AG20443 (cell line): ENCODE measurements at regions not wholly inside any gene's neighbourhood (a gene's known extent, or its start where the extent isn't known, plus 50 kb on each side); places are given as distances from the start of the nearest gene placed in this dataset.
"Not testable (repeated sequence)": the region's sequence is repeated elsewhere in the genome, so short reads cannot be mapped to it uniquely, and the experiment has no call there.

Experiments used
- DNase-seq: peaks from one replicate; pipeline ENCODE4 v3.0.0; 2012; ENCODE audit warnings: low spot score, mixed read lengths

DNA sequence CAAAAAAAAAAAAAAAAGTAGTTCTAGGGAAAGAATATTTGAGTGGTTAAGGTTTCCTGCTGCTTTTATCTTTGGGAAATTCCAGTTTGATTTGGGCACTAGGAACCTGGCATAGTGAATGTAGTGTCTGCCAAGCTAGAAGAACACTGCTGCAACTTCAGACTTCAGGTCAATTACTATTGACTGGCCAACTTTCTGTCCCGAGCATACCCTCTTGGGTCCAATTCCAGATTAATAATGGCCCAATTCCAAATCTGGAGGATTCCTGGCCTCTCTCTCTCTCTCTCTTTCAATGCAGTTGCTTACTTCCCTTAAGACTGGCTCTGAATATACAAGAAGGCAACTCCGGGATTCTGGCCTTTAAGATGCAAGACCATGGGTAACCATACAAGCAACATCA is 74.9 kb downstream of the ANKEF1 start:
- no peak for DNase-seq

DNA sequence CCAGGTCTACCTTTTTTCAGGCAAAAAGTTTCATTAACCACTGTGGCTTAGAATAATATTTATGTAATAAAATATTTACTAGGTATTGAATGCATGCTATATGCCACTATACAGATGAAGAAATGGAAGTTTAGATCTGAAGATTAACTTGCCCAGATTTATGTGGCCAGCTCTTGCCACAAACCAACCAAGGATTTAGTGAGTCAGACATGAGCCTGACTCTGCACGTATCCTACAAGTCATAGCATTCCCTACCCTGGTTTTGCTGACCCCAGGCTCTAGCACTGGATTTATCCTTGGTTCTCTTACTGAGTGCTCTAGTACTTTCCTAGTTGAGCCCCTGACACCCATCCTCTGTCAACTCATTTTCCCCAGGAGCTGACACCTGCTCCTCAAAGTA is 75.4 kb downstream of the ANKEF1 start:
- DNase-seq, result no peak

DNA sequence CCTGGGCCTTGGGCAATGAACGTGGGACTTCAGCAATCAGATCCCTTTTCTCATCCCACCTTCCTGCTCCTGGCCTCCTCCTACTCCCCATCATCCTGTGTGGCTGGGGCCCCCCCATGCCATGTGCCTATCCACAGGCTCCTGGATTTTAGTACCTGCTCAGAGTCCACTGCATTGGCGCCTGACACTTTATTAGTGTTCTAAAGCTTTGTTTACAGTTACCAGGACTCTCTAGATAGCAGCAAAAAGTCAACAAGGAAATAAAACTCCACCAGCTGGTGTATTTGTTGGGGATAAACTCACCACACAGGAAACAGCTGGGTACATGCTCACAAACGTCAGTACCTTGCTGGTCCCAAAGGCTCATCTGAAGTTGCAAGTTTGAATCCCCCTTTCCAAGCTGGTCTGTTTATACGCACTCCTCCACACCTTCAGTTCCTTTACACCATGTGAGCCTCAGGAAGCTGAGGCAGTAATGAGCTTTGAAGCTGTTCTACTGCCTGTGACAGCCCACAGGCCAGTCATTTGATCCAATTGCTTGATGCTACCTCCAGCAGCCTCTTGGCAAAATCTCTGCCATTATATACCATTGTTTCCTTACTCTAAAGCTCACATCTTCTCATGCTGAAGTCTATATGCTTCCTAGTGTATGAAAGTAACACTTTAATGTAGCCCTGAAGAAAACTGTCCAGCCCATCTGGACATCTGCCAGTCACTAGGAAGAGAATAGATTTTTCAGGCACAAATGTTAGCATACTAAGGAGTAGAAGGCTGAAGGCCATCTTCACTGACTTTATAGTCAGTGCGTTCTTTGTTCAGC is 76.6 kb downstream of the ANKEF1 start:
- DNase-seq, result no peak

DNA sequence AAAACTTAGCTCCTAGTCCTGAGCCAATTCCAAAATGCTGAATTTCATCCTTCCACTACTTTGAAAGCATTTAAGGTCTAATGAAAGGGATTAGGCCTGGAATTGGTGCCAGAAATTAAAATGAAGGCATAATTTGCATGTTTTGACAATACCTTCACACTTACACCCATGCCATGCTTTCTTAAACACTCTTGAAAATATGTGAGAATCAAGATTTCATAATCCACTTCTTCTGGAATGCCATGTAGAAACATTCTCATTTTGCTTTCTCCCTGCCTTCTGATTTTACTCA is 77.1 kb downstream of the ANKEF1 start:
- DNase-seq, result no peak

DNA sequence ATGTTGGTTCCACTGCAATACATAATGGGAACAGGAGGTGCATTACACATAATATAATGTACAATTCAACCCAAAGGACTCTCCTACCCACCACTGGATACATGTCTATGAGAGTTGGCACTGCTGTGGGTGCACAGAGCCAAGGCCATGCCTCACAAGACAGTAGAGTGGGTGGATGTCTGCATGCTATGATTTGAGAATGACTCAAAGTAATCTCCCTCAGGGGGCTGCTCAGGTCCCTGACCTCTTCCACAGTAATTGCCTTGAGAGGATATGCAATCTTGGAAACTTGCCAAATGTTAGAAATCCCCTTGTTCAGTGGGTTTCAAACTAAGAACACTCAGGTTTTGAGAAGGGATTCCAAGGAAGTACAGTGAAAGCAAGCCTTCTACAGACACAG is 79.0 kb downstream of the ANKEF1 start:
- DNase-seq, result no peak

DNA sequence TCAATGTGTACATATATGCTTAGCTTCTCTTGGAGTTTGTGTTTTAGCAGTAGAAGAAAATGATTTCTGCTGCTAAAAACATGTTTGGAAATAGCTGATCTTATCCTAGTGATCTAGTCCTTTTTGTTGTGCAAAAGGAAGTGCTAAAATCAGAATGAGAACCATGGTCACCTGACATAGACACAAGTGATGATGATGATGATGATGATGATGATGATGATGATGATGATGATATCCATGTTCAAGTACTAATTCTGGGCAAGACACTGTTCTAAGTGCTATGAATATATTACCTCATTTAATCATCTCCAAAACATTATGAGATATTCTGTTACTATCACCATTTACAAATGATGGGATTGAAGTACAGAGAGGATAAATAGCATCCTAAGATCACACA is 79.8 kb downstream of the ANKEF1 start:
- DNase-seq, result no peak

DNA sequence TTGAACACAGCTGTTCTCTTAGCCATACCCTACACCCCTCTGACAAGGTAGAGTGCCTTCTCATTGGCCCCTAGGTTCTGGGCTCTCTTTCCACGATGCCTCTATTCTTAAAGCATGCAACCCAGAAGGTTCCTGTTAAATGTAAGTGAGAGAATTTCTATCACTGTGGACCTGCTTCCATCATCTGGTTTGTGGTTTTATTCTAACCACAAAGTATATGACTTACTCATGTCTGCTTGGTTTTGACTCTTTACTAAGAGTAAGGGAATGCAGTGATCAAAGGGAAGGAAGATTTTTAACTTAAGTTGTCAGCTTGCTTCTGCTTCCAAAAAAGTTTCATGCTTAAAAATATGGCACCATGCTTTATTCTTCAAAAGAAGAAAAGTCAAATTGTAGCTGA is 80.2 kb downstream of the ANKEF1 start:
- DNase-seq, result peak; percentile 35

DNA sequence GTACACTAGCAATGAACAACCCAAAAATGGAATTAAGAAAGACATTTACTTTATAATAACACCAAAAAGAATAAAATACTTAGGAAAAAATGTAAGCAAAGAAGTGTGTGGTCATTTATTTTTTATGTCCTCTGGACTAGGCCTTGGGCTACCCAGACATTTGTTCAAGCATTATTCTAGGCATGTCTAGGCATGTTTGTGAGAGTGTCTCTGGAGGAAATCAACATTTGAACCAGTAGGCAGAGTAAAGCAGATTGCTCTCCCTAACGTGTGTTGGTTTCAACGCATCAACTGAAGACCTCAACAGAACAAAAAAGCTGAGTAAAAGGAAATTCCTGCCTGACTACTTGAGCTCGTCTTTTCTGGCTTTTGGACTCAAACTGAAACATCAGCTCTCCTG is 84.5 kb downstream of the ANKEF1 start:
- DNase-seq, result no peak

DNA sequence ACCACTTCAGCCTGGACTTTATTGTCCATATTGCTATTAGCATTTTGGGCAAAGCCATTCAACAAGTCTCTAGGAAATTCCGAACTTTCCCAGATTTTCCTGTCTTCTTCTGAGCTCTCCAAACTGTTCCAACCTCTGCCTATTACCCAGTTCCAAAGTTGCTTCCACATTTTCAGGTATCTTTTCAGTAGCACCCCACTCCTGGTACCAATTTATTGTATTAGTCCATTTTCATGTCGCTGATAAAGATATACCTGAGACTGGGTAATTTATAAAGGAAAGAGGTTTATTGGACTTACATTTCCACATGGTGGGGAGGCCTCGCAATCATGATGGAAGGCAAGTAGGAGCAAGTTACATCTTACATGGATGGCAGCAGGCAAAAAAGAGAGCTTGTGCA is 90.1 kb downstream of the ANKEF1 start:
- DNase-seq, result not testable (repeated sequence)

DNA sequence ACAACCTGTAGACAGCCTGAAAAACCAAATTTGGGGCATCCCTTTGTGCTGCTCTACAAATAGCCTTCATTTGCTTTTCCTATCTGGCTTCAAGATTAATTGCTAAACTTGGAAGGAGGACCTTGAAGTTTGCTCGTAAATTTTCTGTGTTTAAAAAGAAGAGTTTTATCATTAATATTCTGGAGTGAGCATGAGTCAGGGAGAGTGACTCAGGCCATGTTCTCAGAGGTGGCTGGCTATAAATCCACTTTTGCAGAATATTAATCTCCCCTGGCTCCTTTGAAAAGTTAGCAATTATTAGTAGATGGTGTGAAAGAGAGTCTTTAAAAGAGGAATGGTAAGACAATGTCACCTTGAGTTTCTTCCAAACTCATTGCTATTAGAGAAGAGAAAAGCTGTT is 91.0 kb downstream of the ANKEF1 start:
- DNase-seq, result no peak

DNA sequence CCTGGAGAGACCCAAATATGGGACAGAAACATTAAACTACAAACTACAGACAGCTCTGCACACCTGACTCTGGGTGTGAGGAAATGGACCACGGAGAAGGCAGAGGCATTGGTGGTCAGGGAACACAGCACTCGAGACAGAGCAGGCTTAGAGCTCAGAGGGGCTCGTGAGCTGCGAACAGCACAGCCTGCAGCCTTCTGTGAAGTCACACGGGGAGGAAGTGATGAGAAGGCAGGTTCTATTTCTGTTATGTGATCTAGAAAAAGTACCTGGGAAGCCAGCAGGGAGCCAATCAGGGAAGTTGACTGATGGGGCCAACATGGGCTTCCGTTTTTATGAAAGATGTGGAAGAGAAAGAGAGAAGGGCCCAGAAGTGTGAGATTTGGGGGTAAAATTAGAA is 88.9 kb upstream of the SNAP25 start:
- DNase-seq, result no peak

DNA sequence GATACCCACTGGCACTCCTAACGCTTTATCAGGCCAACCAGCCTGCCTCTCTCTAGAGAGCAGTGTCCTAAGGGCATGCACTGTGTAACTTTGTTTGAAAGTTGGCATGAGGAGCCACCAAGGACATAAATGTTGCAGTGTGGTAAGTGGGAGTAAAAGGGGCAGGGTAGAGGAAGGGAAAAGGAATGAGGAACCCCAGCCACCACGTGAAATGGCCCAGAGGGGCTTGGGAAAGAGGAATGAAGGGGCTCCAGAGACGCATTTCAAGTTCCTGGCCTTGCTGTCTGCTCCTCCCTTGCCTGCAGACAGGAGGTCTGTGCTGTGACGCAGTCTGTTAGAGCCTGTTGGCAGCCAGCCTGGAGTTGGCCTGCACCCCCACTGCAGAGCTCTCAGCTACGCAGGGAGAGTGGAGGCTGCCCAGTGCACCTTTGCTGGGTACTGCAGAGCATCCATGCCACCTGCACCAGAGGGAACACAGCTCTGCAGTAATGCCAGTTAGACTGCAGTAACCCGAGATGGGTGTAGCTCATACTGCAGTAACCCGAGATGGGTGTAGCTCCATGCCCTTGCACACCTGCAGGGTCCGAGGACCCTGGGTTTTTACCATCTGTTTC is 86.8 kb upstream of the SNAP25 start:
- peak; percentile 57 for DNase-seq

DNA sequence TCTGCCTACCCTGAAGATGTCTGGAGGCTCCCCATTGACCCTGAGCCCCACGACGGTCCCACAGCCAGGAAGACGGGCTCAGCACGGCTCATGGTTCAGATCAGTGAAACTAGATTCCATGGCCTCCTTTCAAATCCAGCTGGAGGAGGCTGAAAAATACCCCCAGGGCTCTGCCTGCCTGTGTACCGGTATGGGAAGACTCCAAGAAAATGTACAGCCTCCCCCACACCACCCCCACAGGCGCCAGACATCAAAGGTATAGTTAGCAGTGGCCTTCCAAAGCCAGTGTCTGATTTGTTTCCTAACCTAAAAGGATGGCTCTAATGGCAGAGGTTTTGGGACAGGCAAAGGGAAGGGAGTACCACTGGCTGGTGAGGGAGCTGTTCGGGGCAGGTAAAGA is 86.2 kb upstream of the SNAP25 start:
- no peak for DNase-seq

DNA sequence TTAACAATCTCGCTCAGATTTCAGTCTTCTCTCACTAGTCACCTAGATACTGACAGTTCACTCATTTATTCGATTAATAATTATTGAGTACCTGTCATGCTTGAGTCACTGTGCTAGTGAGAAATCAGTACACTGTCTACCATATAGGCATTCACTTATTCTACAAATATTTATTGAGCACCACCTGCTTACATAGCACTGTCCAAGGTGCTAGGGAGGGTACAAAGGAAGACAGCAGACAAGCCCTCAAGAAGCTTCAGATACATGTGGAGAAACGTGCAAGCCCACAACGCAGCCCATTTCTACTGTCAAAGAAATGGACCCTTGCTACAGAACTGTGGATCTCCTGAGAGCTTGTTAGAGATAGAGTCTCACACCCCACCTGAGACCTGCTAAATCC is 85.1 kb upstream of the SNAP25 start:
- no peak for DNase-seq

DNA sequence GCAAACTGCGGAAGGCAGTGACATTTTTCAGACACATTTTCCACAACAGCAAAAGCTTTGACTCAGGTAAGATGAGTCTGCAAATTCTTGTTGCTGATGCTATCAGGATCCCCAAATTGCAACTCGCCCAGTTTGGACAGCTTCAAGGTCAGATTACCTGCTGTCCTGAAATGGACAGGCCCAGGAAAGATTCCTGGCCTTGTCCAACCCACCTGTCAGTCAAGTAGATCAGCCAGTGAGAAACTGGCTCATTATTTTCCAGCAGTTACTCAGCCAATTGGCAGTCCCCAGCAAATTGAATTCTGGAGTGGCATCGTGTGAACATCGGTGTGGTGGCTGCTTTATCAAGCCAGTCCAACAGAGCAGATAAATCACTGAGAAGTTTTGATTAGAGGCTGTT is 84.5 kb upstream of the SNAP25 start:
- DNase-seq, result no peak

DNA sequence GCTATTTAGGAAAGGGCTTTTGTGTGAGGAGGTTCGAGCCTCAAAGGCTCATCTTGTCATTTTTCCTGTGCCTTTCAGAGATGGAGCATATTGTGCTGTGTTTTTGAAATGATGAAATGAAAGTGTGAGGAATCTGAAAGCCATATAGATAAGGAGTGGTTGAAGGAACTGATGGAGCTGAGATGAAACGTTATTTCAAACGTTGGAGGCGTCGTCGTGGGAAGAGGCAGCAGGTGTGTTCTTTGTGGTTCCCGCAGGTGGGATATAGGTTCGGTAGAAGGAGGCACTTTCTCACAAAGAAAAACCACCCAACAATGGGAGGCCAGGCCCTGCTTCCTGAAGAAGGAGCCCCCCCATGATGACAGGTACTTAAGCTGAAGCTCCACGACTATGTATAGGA is 83.2 kb upstream of the SNAP25 start:
- no peak for DNase-seq

DNA sequence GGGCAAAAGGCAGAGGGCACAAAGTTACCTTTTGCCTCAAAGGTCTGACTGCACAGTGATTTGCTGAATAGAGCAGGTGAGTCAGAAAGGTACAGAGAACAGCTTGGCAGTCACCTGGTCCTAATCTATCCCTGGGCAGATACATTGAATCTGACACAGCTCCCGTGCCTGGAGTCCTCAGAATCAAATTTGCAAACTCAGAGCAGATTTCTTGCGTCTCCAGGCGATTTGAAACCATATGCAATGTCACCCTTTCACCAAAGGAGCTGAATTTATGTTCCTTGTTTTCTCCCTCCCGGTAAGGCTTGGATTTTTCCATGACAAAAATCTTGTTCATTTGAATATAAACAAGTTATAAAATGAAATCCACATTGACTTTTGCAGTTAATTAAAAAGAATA is 81.6 kb upstream of the SNAP25 start:
- no peak for DNase-seq

DNA sequence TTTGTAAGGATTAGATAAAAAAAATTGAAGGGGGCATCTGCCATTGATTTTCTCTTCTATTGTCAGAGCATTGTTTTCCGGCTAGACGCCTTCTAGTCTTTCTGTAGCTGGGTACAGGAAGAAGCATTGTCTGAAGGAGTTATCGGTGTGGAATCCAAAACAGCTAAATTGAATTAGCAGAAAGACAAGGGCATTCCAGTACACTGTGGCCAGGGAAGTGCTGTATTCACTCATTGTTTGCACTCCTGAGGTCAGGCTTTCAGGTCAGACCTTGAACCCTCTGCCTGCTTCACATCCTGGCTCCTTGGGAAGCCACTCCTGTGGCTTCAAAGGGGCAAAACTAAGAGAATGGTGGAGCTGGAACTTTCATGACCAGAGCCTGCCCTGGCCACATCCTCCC is 81.1 kb upstream of the SNAP25 start:
- DNase-seq, result no peak

DNA sequence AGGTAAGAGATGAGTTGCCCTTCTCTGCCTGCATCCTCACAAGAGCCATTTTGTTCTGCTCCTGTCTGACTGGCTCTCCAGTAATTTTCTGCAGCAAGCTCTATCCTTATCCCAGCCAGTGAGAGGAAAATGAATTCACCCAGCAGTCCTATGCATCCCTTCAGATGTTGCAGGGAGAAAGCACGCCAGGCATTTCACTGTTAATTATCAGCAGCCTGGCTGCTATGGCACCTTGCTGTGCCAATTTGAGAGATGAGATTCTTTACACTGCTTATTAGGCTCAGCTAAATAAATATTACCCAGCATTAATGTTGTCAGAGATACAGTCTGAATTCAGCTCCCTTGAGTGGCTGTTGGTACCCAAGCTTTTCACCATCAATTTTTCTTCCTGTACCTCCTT is 61.1 kb upstream of the SNAP25 start:
- no peak for DNase-seq

DNA sequence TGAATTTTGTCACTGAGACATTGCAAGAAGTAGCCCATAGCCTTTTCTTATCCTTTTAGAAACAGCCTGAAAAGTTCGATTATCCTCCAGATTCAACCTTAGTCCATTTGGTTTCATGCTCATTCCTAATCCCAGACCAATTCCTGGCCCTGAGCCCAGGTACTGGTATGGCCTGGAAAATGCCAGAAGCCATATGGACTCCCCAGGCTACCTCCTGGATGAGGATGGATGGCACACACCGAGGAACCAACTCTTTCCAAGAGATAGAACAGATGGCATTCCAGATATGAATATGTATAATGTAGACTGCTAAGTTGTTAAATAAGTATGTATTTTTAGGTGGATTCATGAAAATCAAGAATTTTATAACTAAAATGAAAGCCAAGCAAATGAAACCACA is 51.6 kb upstream of the SNAP25 start:
- no peak for DNase-seq

DNA sequence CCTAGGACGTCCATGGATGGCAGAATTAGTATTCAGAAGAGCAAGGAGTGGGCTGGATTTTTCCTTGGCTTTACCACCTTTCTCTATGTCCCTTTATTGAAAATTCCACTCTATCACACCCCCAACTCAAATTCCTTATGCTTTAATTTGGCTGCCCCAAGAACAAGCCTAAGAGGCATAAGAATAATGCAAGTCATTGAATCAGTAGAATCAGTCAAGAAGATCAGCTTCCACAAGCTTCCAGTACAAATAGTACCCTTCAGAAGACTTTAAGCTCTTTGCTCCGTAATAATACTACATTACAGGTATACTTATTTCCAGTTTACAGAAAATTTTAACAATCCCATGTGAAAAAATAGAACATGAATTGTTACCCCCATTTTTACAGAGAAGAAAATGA is 51.0 kb upstream of the SNAP25 start:
- DNase-seq, result no peak
